ENCODE measurements at regions not wholly inside any gene's neighbourhood (a gene's known extent, or its start where the extent isn't known, plus 50 kb on each side); places are given as distances from the start of the nearest gene placed in this dataset.
A peak's percentile ranks its signal among the peaks of the same experiment; 100 is the strongest.

- Histone ChIP-seq H2AFZ (no peak overlapping the region), H3K4me2 (no peak overlapping the region), H3K4me3 (no peak overlapping the region), H3K4me1 (ENCODE audit: insufficient read depth) (no peaks in the 10 kb centered on the region), H4K20me1 (replicated peaks; ENCODE audit: insufficient read depth) (no peaks in the 10 kb centered on the region), H3K27me3 (ENCODE audit: insufficient read depth) (no peaks in the 10 kb centered on the region), H3K36me3 (ENCODE audit: insufficient read depth) (peaks cover 10% of the 10 kb centered on the region), H3K9me2 (ENCODE audit: insufficient read depth) (no peaks in the 10 kb centered on the region), H3K27ac (ENCODE audit: low read depth) (no peak overlapping the region), H3K79me2 (replicated peaks; ENCODE audit: insufficient read depth) (no peaks in the 10 kb centered on the region), H3F3A (replicated peaks; ENCODE audit: low read depth) (no peaks in the 10 kb centered on the region)
- ATAC-seq (no peak), DNase-seq (ENCODE audit: low spot score) (no peak)
- no peak for TF ChIP-seq STAT1 (IDR thresholded peaks at IDR 0.05; ENCODE audit: unreplicated experiment)
- no peak for TF ChIP-seq ZNF114 (CRISPR knock-in tag; IDR thresholded peaks at IDR 0.05)
- no peak for TF ChIP-seq EZH2 (IDR thresholded peaks at IDR 0.05; ENCODE audit: low read depth, unreplicated experiment)
- TF ChIP-seq ETS1 (IDR thresholded peaks at IDR 0.05): no peak
- no peak for TF ChIP-seq REST (IDR thresholded peaks at IDR 0.05; ENCODE audit: unreplicated experiment)
- TF ChIP-seq CREB1 (CRISPR knock-in tag; IDR thresholded peaks at IDR 0.05; ENCODE audit: low read depth): no peak
- no peak for TF ChIP-seq JUNB (IDR thresholded peaks at IDR 0.05; ENCODE audit: unreplicated experiment)
- no peak for TF ChIP-seq ZNF331 (CRISPR knock-in tag; IDR thresholded peaks at IDR 0.05; ENCODE audit: low read depth)
- peaks cover 14% of the 10 kb centered on the region for H3K27me3 Mint-ChIP-seq (ENCODE audit: insufficient read depth, low read depth, poor library complexity)
- H3K4me3 Mint-ChIP-seq: no peak overlapping the region
- no peaks in the 10 kb centered on the region for H3K4me1 Mint-ChIP-seq
- no peak overlapping the region for H3K27ac Mint-ChIP-seq
- peaks cover 40% of the 10 kb centered on the region for H3K36me3 Mint-ChIP-seq (ENCODE audit: low read depth)
- peaks cover 52% of the 10 kb centered on the region for H3K9me3 Mint-ChIP-seq
Measured at GRCh38 chr5:154663424-154663823, 91.8 kb upstream of the LARP1 start.

GRCh38 chr5:154654486-154655371, 100.4 kb upstream of the LARP1 start:
- no peaks in the 10 kb centered on the region for H3K9me3 Mint-ChIP-seq
- peaks cover 8% of the 10 kb centered on the region for H3K27me3 Mint-ChIP-seq (ENCODE audit: insufficient read depth, low read depth, poor library complexity)
- peaks cover 6% of the 10 kb centered on the region; the same call in 1 of the 2 replicates for H3K4me1 ChIP-seq (ENCODE audit: insufficient read depth)
- TF ChIP-seq JUNB (IDR thresholded peaks at IDR 0.05; ENCODE audit: unreplicated experiment) (no peak), CREB1 (CRISPR knock-in tag; IDR thresholded peaks at IDR 0.05; ENCODE audit: low read depth) (no peak), ZNF331 (CRISPR knock-in tag; IDR thresholded peaks at IDR 0.05; ENCODE audit: low read depth) (no peak), NANOG (IDR thresholded peaks at IDR 0.05; ENCODE audit: borderline replicate concordance) (no peak), CTCF (conservative IDR thresholded peaks at IDR 0.05; ENCODE audit: low read depth in 2 of 2) (no peak)
- H3K36me3 Mint-ChIP-seq (ENCODE audit: low read depth): no peaks in the 10 kb centered on the region
- no peaks in the 10 kb centered on the region for H4K20me1 ChIP-seq (replicated peaks; ENCODE audit: insufficient read depth)
- H3K36me3 ChIP-seq (ENCODE audit: insufficient read depth): no peaks in the 10 kb centered on the region
- H3K4me1 Mint-ChIP-seq: peaks cover 13% of the 10 kb centered on the region
- H3K4me3 ChIP-seq: no peak overlapping the region
- no peaks in the 10 kb centered on the region for H3K9me2 ChIP-seq (ENCODE audit: insufficient read depth)
- no peak overlapping the region for H3K4me3 Mint-ChIP-seq
- no peak overlapping the region for H3K27ac Mint-ChIP-seq
- H2AFZ ChIP-seq: 0 out of 2 replicates have a peak overlapping the region, but pooled peaks have one; percentile 63
- DNase-seq (ENCODE audit: low spot score) (no peak), ATAC-seq (no peak)
- peak overlapping the region; percentile 30; the same call in 1 of the 2 replicates for H3K27ac ChIP-seq (ENCODE audit: low read depth)
- H3K27me3 ChIP-seq (ENCODE audit: insufficient read depth): no peaks in the 10 kb centered on the region
- H3K4me2 ChIP-seq: no peak overlapping the region
- H3K79me2 ChIP-seq (replicated peaks; ENCODE audit: insufficient read depth): no peaks in the 10 kb centered on the region
- H3F3A ChIP-seq (replicated peaks; ENCODE audit: low read depth): no peaks in the 10 kb centered on the region
